GM12878 (cell line): ENCODE measurements at regions not wholly inside any gene's neighbourhood (a gene's known extent, or its start where the extent isn't known, plus 50 kb on each side); places are given as distances from the start of the nearest gene placed in this dataset.

Experiments
- ATAC-seq: fragments of 200-7000 bp; cut with Tn5 transposase; 3 replicates; pipeline ENCODE4 v1.9.1; 2020; ENCODE audit warnings: mild to moderate bottlenecking, moderate library complexity
- BruUV-seq: library from RNA; stranded (reverse); fragments of 400-500 nt; replicated peaks from 2 replicates; lab custom pipeline; 2021; lab: Mats Ljungman, UMichigan
- CTCF ChIA-PET: fragments of 300-600 bp; sonication (Branson Sonifier 250); formaldehyde crosslinking; extraction: SDS; loops from one replicate; lab custom pipeline; 2021; ENCODE audit warnings: inconsistent platforms; lab: Yijun Ruan, JAX
- POLR2A ChIA-PET: fragments of 350-600 bp; formaldehyde crosslinking; extraction: SDS; loops from one replicate; lab custom pipeline; 2021; ENCODE audit warnings: inconsistent platforms; lab: Charles Lee
- RAD21 ChIA-PET: fragments of 300-600 bp; sonication (Branson Sonifier 250); formaldehyde crosslinking; loops from one replicate; lab custom pipeline; 2023; ENCODE audit warnings: antibody characterized with exemption; ENCODE audit not compliant: unreplicated experiment; lab: Charles Lee
- SMC1A ChIA-PET: fragments of 300-600 bp; sonication (Branson Sonifier 250); formaldehyde crosslinking; loops from one replicate; lab custom pipeline; 2023; ENCODE audit not compliant: unreplicated experiment, uncharacterized antibody; lab: Charles Lee
- DNase-seq: peaks from one replicate; pipeline ENCODE4 v3.0.0-alpha.2; 2011; ENCODE audit warnings: low read depth, low spot score
- FAIRE-seq: peaks from 3 replicates; lab custom pipeline; 2011; peaks lifted over from hg19 to GRCh38; lab: Jason Lieb, UNC
- H2AFZ ChIP-seq: 2 replicates; pipeline ENCODE4 v1.6.0; 2011; ENCODE audit warnings: low read depth, low read length, control low read depth; ENCODE audit not compliant: control insufficient read depth
- H3K27ac ChIP-seq: 2 replicates; pipeline ENCODE4 v1.5.1; 2011; ENCODE audit warnings: control low read depth; ENCODE audit not compliant: control insufficient read depth, insufficient read depth
- H3K27me3 ChIP-seq, 2 experiments: replicated peaks in 1 of 2; 2 replicates each; pipeline versions ENCODE4 v1.6.0 to v1.6.1; 2011; ENCODE audit warnings: low read length in 1 of 2; ENCODE audit not compliant: control insufficient read depth in 2 of 2, insufficient read depth in 2 of 2
- H3K36me3 ChIP-seq, 2 experiments: 2 replicates each; pipeline ENCODE4 v1.5.1; 2011; ENCODE audit warnings: low read length in 1 of 2; ENCODE audit not compliant: control insufficient read depth in 2 of 2, insufficient read depth in 2 of 2
- H3K4me1 ChIP-seq: 2 replicates; pipeline ENCODE4 v1.6.1; 2011; ENCODE audit warnings: mild to moderate bottlenecking, low read length, moderate library complexity, mixed read lengths; ENCODE audit not compliant: control insufficient read depth, insufficient read depth
- H3K4me2 ChIP-seq: 2 replicates; pipeline ENCODE4 v1.6.0; 2011; ENCODE audit warnings: control low read depth; ENCODE audit not compliant: control insufficient read depth, insufficient read depth
- H3K4me3 ChIP-seq: fragments of 200-600 bp; sonication (generic); 2 replicates; pipeline ENCODE4 v1.5.1; 2016
- H3K79me2 ChIP-seq: 2 replicates; pipeline ENCODE4 v1.6.0; 2011; ENCODE audit warnings: low read length; ENCODE audit not compliant: control insufficient read depth, insufficient read depth
- H3K9ac ChIP-seq: 2 replicates; pipeline ENCODE4 v1.8.0; 2011; ENCODE audit warnings: low read length, control low read depth, mixed read lengths; ENCODE audit not compliant: control insufficient read depth, insufficient read depth
- H3K9me3 ChIP-seq: replicated peaks from 3 replicates; pipeline ENCODE4 v1.5.1; 2011; ENCODE audit warnings: mild to moderate bottlenecking, low read length; ENCODE audit not compliant: control insufficient read depth, insufficient read depth
- H4K20me1 ChIP-seq: 2 replicates; pipeline ENCODE4 v1.6.0; 2011; ENCODE audit not compliant: control insufficient read depth, insufficient read depth
- BMI1 ChIP-seq: fragments of 450-650 bp; IDR thresholded peaks from 2 replicates; pipeline ENCODE4 v1.6.1; 2016; ENCODE audit warnings: mild to moderate bottlenecking, moderate library complexity, borderline replicate concordance
- EZH2 ChIP-seq: IDR thresholded peaks from 2 replicates; pipeline ENCODE4 v1.6.1; 2012; ENCODE audit warnings: low read depth, mild to moderate bottlenecking, control low read depth, inconsistent platforms, low read length, borderline replicate concordance; ENCODE audit not compliant: control insufficient read depth
- SIX5 ChIP-seq: IDR thresholded peaks from 2 replicates; pipeline ENCODE4 v1.6.1; 2011; ENCODE audit warnings: mild to moderate bottlenecking, low read depth, low read length, moderate library complexity; ENCODE audit not compliant: severe bottlenecking
- ZNF217 ChIP-seq: fragments of 450-650 bp; IDR thresholded peaks from 2 replicates; pipeline ENCODE4 v1.6.1; 2017; ENCODE audit warnings: antibody characterized with exemption, mild to moderate bottlenecking
- WGBS: methylation state at CpG from one replicate; pipeline ENCODE4 v1.1.6; 2016; ENCODE audit warnings: low lambda C conversion rate; ENCODE audit not compliant: insufficient replicate concordance, insufficient coverage; ENCODE audit errors: missing lambda C conversion rate; 5-methylcytosine and 5-hydroxymethylcytosine counted together
- in situ Hi-C: fragments of 300-500 bp; cut with MboI; formaldehyde crosslinking; loops from 9 replicates; pipeline ENCODE4 v1.14.3; 2018; ENCODE audit warnings: mixed read lengths
- intact Hi-C: fragments of 100-400 bp; cut with micrococcal nuclease; formaldehyde crosslinking; loops from one replicate; pipeline ENCODE4 v1.14.2; 2022; ENCODE audit not compliant: unreplicated experiment
- TF ChIP-seq, protein P1 (sequence below): fragments of 150-350 bp; IDR thresholded peaks from 2 replicates; pipeline ENCODE4 v1.6.1; 2016; ENCODE audit warnings: low read depth, low read length

DNA sequence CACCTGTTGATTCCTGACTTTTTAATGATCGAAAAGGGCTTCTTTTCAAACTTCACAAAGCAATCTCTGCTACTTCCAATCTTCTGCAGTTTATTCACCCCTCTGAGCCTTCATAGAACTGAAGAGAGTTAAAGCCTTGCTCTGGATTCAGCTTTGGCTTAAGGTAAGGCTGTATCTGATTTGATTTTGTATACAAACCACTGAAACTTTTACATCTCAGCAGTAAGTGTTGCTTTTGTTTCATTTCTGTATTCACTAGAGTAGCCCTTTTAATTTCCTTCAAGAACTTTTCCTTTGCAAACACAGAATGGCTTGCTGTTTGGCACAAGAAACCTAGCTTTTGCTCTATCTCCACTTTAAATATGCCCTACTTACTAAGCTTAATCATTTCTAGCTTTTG is 1193.0 kb upstream of the GBE1 start:
- Histone ChIP-seq H2AFZ (no peak overlapping the region), H3K4me1 (no peaks in the 10 kb centered on the region), H3K9ac (no peak overlapping the region), H3K79me2 (no peaks in the 10 kb centered on the region), H3K4me3 (no peak overlapping the region), H3K27ac (no peak overlapping the region), H3K9me3 (no peaks in the 10 kb centered on the region), H3K4me2 (no peak overlapping the region), H4K20me1 (no peaks in the 10 kb centered on the region), H3K36me3 (no peaks in the 10 kb centered on the region), H3K27me3 (no peaks in the 10 kb centered on the region)
- no peak for DNase-seq
- ATAC-seq = peak; percentile 26; the same call in 1 of the 3 replicates
- no TSS peak for BruUV-seq
- ChIA-PET RAD21 (no interaction called here), POLR2A (no interaction called here), SMC1A (interaction anchor here (1.2 kb wide), 1 partner anchor 46 kb away, joined by 3 read pairs; no protein-coding TSS in a partner anchor), CTCF (interaction anchor here (1.0 kb wide), 1 partner anchor 32 kb away, joined by 3 read pairs; no protein-coding TSS in a partner anchor)
- 38% methylated on average over 1 of the region's 1 CpG for WGBS
- no peak for FAIRE-seq
- in situ Hi-C loops (no loop called here), intact Hi-C loops (no loop called here)
- no peak for TF ChIP-seq SIX5
- no peak for TF ChIP-seq EZH2
- no peak for TF ChIP-seq BMI1
- no peak for TF ChIP-seq ZNF217
- TF ChIP-seq, protein P1, sequence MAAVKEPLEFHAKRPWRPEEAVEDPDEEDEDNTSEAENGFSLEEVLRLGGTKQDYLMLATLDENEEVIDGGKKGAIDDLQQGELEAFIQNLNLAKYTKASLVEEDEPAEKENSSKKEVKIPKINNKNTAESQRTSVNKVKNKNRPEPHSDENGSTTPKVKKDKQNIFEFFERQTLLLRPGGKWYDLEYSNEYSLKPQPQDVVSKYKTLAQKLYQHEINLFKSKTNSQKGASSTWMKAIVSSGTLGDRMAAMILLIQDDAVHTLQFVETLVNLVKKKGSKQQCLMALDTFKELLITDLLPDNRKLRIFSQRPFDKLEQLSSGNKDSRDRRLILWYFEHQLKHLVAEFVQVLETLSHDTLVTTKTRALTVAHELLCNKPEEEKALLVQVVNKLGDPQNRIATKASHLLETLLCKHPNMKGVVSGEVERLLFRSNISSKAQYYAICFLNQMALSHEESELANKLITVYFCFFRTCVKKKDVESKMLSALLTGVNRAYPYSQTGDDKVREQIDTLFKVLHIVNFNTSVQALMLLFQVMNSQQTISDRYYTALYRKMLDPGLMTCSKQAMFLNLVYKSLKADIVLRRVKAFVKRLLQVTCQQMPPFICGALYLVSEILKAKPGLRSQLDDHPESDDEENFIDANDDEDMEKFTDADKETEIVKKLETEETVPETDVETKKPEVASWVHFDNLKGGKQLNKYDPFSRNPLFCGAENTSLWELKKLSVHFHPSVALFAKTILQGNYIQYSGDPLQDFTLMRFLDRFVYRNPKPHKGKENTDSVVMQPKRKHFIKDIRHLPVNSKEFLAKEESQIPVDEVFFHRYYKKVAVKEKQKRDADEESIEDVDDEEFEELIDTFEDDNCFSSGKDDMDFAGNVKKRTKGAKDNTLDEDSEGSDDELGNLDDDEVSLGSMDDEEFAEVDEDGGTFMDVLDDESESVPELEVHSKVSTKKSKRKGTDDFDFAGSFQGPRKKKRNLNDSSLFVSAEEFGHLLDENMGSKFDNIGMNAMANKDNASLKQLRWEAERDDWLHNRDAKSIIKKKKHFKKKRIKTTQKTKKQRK = no peak
